Effector memory CD4-positive, alpha-beta T cell (primary cell): ENCODE measurements at regions not wholly inside any gene's neighbourhood (a gene's known extent, or its start where the extent isn't known, plus 50 kb on each side); places are given as distances from the start of the nearest gene placed in this dataset.
"Not testable (repeated sequence)": the region's sequence is repeated elsewhere in the genome, so short reads cannot be mapped to it uniquely, and the experiment has no call there.

ENCODE experiments used
- DNase-seq, 3 donors: peaks; one replicate each; pipeline ENCODE4 v3.0.0-alpha.2; 2020
- H3K27ac ChIP-seq: 2 replicates; pipeline ENCODE4 v1.7.0; 2013; ENCODE audit warnings: mild to moderate bottlenecking, low read length, moderate library complexity; ENCODE audit not compliant: insufficient read depth, poor library complexity, severe bottlenecking
- H3K27me3 ChIP-seq: replicated peaks from 2 replicates; pipeline ENCODE4 v1.7.0; 2013; ENCODE audit warnings: mild to moderate bottlenecking, low read length; ENCODE audit not compliant: insufficient read depth, control insufficient read depth, poor library complexity, severe bottlenecking
- H3K36me3 ChIP-seq: 2 replicates; pipeline ENCODE4 v1.7.0; 2013; ENCODE audit warnings: mild to moderate bottlenecking, low read length, moderate library complexity; ENCODE audit not compliant: control insufficient read depth, insufficient read depth
- H3K4me1 ChIP-seq: 2 replicates; pipeline ENCODE4 v1.7.0; 2013; ENCODE audit warnings: low read length, mild to moderate bottlenecking; ENCODE audit not compliant: control insufficient read depth, insufficient read depth, poor library complexity, severe bottlenecking
- H3K4me3 ChIP-seq: 2 replicates; pipeline ENCODE4 v1.7.0; 2013; ENCODE audit warnings: low read length, low read depth, mild to moderate bottlenecking; ENCODE audit not compliant: insufficient read depth, poor library complexity, severe bottlenecking
- H3K9me3 ChIP-seq: 2 replicates; pipeline ENCODE4 v1.7.0; 2013; ENCODE audit warnings: mild to moderate bottlenecking, low read length, moderate library complexity; ENCODE audit not compliant: control insufficient read depth

- not testable (repeated sequence) for H3K4me3 ChIP-seq, H3K27ac ChIP-seq, DNase-seq, H3K27me3 ChIP-seq, H3K36me3 ChIP-seq, H3K4me1 ChIP-seq, H3K9me3 ChIP-seq
Measured at GRCh38 chr7:149962685-149963319, 89.0 kb downstream of the ATP6V0E2 start.

DNA sequence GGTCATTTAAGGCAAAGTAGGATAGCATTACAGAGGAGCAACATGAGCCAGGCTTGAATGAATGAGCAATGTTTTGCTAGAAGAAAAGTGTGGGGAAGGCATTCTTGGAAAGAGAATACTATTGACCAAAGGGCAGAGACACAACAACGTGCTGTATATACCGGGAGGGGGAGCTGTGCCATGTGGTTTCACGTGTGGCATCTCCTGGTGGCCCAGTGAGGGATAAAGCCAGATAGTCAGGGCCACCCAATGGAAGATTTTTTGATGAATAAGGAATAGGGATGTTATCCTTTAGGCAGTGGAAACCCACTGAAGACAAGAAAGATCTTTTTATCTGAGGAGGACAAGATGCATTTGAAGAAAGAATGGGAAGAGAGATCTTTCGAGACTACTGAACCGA, 90.2 kb downstream of the ATP6V0E2 start:
- H3K27ac ChIP-seq, H3K4me1 ChIP-seq, DNase-seq, H3K4me3 ChIP-seq, H3K9me3 ChIP-seq, H3K36me3 ChIP-seq, H3K27me3 ChIP-seq: not testable (repeated sequence)

GRCh38 chr7:149966444-149966843, 92.7 kb downstream of the ATP6V0E2 start:
- not testable (repeated sequence) for H3K4me1 ChIP-seq, H3K27me3 ChIP-seq, H3K4me3 ChIP-seq, H3K9me3 ChIP-seq, H3K27ac ChIP-seq, H3K36me3 ChIP-seq, DNase-seq

DNA sequence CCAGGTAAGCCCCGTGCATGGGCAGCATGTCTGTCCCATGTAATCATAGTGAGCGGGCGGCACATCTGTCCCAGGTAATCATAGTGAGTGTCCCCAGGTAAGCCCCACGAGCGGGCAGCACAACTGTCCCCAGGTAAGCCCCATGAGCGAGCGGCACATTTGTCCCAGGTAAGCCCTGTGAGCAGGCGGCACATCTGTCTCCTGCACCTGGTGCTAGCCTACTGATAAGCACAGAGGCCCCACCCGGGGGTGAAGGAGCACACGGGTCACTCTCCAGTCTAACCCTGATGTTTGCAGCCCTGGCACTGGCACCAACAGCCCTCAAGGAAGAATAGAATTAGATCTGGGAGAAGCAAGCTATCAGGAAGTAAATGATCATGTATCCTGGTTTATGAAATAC, 99.2 kb downstream of the ATP6V0E2 start:
- H3K36me3 ChIP-seq, DNase-seq, H3K27me3 ChIP-seq, H3K4me3 ChIP-seq, H3K27ac ChIP-seq, H3K9me3 ChIP-seq, H3K4me1 ChIP-seq: not testable (repeated sequence)

DNA sequence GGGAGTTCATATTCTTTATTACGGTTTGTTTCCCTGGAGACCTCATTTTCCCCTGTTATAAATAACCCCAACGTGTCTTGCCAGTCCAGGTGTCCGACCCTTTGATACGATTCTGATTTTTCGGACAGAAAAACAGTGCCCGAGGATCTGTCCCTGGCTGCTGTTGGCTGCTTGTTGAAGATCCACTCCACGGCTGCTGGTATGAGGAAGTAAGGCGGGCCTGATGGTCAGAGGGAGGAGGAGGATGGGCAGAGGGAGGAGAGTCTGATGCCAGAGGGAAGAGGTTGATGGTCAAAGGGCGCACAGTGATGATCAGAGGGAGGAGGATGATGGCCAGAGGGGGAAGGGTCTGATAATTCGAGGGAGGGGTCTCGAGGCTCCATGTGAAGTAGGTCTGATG, 99.9 kb downstream of the ATP6V0E2 start:
- not testable (repeated sequence) for H3K27me3 ChIP-seq, H3K4me1 ChIP-seq, H3K9me3 ChIP-seq, H3K36me3 ChIP-seq, DNase-seq, H3K27ac ChIP-seq, H3K4me3 ChIP-seq

DNA sequence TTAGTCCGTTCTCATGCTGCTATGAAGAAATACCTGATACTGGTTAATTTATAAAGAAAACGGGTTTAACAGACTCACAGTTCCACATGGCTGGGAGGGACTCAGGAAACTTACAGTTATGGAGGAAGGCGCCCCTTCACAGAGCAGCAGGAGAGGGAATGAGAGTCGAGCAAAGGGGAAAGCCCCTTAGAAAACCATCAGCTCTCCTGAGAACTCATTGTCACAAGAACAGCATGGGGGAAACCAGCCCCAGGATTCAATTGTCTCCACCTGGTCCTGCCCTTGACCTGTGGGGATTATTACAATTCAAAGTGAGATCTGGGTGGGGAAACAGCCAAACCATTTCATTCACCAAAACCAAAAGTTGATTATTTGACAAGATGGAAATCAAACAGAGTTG, 101.8 kb downstream of the ATP6V0E2 start:
- H3K9me3 ChIP-seq, H3K36me3 ChIP-seq, H3K27ac ChIP-seq, H3K4me3 ChIP-seq, DNase-seq, H3K27me3 ChIP-seq, H3K4me1 ChIP-seq: not testable (repeated sequence)

- not testable (repeated sequence) for H3K4me1 ChIP-seq, H3K4me3 ChIP-seq, H3K36me3 ChIP-seq, H3K9me3 ChIP-seq, H3K27ac ChIP-seq, H3K27me3 ChIP-seq, DNase-seq
Measured at GRCh38 chr7:149978537-149978936, 104.8 kb downstream of the ATP6V0E2 start.

- H3K4me1 ChIP-seq, H3K27me3 ChIP-seq, DNase-seq, H3K27ac ChIP-seq, H3K9me3 ChIP-seq, H3K4me3 ChIP-seq, H3K36me3 ChIP-seq: not testable (repeated sequence)
Measured at GRCh38 chr7:149978944-149979343, 105.2 kb downstream of the ATP6V0E2 start.

DNA sequence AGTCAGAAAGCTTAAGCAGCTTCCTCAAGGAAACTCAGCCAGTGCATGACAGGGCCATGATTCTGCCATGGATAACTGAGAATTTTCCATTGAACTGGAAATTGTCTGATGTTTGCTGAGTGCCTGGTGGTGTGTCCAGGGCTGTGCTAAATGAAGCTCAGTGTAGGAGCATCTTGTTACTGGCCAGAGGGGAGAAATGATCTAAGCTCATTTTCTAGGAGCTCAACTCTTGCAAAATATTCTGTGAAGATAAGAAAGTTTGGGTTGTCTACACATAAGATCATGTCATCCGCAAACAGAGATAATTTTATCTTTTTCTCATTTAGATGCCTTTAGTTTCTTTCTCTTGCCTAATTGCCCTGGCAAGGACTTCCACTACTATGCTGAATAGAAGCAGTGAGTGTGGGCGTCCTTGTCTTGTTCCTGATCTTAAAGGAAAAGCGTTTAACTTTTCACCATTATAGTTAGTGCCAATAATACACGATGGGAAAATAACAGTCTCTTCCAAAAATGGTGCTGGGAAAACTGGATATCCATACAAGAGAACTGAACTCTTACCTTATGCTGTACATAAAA, 108.9 kb downstream of the ATP6V0E2 start:
- H3K4me3 ChIP-seq, H3K4me1 ChIP-seq, DNase-seq, H3K27me3 ChIP-seq, H3K9me3 ChIP-seq, H3K27ac ChIP-seq, H3K36me3 ChIP-seq: not testable (repeated sequence)

DNA sequence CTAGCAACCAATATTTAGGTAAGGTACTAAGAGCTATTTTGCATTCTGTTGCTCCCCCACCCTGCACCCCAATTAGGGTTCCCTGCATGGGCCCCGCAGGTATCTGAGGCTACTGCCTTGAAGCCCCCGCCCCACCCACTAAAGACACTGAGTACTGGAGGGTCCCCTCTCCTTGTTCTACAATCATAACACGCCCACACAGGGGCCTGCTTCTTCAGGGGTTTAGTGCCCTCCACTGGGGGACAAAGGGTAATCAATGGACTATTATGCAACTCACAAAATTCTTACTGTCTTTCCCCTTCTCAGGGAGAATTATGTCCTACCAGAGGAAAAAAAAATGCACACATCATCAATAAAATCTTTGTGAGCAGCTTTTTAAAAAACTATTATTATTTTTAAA, 113.1 kb downstream of the ATP6V0E2 start:
- not testable (repeated sequence) for H3K4me3 ChIP-seq, H3K27me3 ChIP-seq, H3K27ac ChIP-seq

More for the DNA sequence above, 113.1 kb downstream of the ATP6V0E2 start:
- DNase-seq, H3K36me3 ChIP-seq, H3K9me3 ChIP-seq, H3K4me1 ChIP-seq: not testable (repeated sequence)
